Nucleus accumbens (tissue), 56 donors: ENCODE measurements at regions not wholly inside any gene's neighbourhood (a gene's known extent, or its start where the extent isn't known, plus 50 kb on each side); places are given as distances from the start of the nearest gene placed in this dataset.
A peak's percentile ranks its signal among the peaks of the same experiment; 100 is the strongest.

Source experiments
- DNase-seq, 56 donors: peaks; one replicate each; lab custom pipeline; 2025; lab: John Stamatoyannopoulos, UW

- no peak for DNase-seq
Measured at GRCh38 chr10:83346266-83346910, 792.9 kb upstream of the GHITM start.

- no peak for DNase-seq
Measured at GRCh38 chr10:83352588-83352987, 786.7 kb upstream of the GHITM start.

- no peak for DNase-seq
Measured at GRCh38 chr10:83354456-83354855, 784.9 kb upstream of the GHITM start.

GRCh38 chr10:83357004-83357403, 782.3 kb upstream of the GHITM start:
- DNase-seq = no peak

- DNase-seq = no peak
Measured at GRCh38 chr10:83357627-83358026, 781.7 kb upstream of the GHITM start.

- DNase-seq = no peak
Measured at GRCh38 chr10:83367036-83367435, 772.3 kb upstream of the GHITM start.

- DNase-seq = no peak
Measured at GRCh38 chr10:83371696-83372490, 767.4 kb upstream of the GHITM start.

GRCh38 chr10:83372646-83373045, 766.7 kb upstream of the GHITM start:
- no peak for DNase-seq

GRCh38 chr10:83373671-83374070, 765.6 kb upstream of the GHITM start:
- peak in 1 of 56 donors; percentile 5 for DNase-seq

- DNase-seq = no peak
Measured at GRCh38 chr10:83374741-83375140, 764.6 kb upstream of the GHITM start.

GRCh38 chr10:83375274-83375673, 764.0 kb upstream of the GHITM start:
- DNase-seq = no peak

- no peak for DNase-seq
Measured at GRCh38 chr10:83397806-83398205, 741.5 kb upstream of the GHITM start.

- DNase-seq = no peak
Measured at GRCh38 chr10:83410570-83410969, 728.7 kb upstream of the GHITM start.

- no peak for DNase-seq
Measured at GRCh38 chr10:83425306-83425705, 714.0 kb upstream of the GHITM start.

GRCh38 chr10:83427101-83427500, 712.2 kb upstream of the GHITM start:
- DNase-seq = no peak

- DNase-seq = no peak
Measured at GRCh38 chr10:83432261-83433045, 706.9 kb upstream of the GHITM start.

GRCh38 chr10:83433705-83434104, 705.6 kb upstream of the GHITM start:
- no peak for DNase-seq

GRCh38 chr10:83448013-83448412, 691.3 kb upstream of the GHITM start:
- DNase-seq = no peak

GRCh38 chr10:83458611-83459010, 680.7 kb upstream of the GHITM start:
- no peak for DNase-seq

GRCh38 chr10:83459124-83459523, 680.2 kb upstream of the GHITM start:
- no peak for DNase-seq

GRCh38 chr10:83469728-83470331, 669.5 kb upstream of the GHITM start:
- no peak for DNase-seq
